Prostate gland (tissue), 2 donors: ENCODE measurements at regions not wholly inside any gene's neighbourhood (a gene's known extent, or its start where the extent isn't known, plus 50 kb on each side); places are given as distances from the start of the nearest gene placed in this dataset.
"Not testable (repeated sequence)": the region's sequence is repeated elsewhere in the genome, so short reads cannot be mapped to it uniquely, and the experiment has no call there.

Source experiments
- CTCF ChIP-seq, 4 experiments: fragments of 200-600 bp in 2 of 4; fragments of 450-650 bp in 2 of 4; sonication (generic) in 2 of 4; IDR thresholded peaks; 1 replicate in 3 of 4; 2 replicates in 1 of 4; pipeline ENCODE4 v1.5.1; 2016 to 2019; ENCODE audit warnings: antibody characterized with exemption in 4 of 4, mild to moderate bottlenecking in 2 of 4, moderate library complexity in 2 of 4
- POLR2AphosphoS5 ChIP-seq: sonication (generic); formaldehyde crosslinking; IDR thresholded peaks from one replicate; pipeline ENCODE4 v1.6.1; 2017; ENCODE audit warnings: antibody characterized with exemption

DNA sequence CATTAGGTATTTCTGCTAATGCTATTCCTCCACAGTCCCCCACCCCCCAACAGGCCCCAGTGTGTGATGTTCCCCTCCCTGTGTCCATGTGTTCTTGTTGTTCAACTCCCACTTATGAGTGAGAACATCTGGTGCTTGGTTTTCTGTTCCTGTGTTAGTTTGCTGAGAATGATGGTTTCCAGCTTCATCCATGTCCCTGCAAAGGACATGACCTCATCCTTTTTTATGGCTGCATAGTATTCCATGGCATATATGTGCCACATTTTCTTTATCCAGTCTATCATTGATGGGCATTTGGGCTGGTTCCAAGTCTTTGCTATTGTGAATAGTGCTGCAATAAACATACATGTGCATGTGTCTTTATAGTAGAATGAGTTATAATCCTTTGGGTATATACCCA, 86.8 kb downstream of the RIN2 start:
- not testable (repeated sequence) for TF ChIP-seq CTCF (IDR thresholded peaks at IDR 0.05); POLR2AphosphoS5
